SK-N-MC (cell line): ENCODE measurements at regions not wholly inside any gene's neighbourhood (a gene's known extent, or its start where the extent isn't known, plus 50 kb on each side); places are given as distances from the start of the nearest gene placed in this dataset.

Experiments used
- EZH2 ChIP-seq: fragments of 200-600 bp; sonication (generic); IDR thresholded peaks from one replicate; pipeline ENCODE4 v1.6.1; 2017; ENCODE audit warnings: antibody characterized with exemption
- FOXP2 ChIP-seq: optimal IDR thresholded peaks from 2 replicates; pipeline ENCODE3; 2011; ENCODE audit warnings: mild to moderate bottlenecking, moderate library complexity; ENCODE audit not compliant: insufficient read depth; ENCODE audit errors: extremely low read length, control extremely low read depth
- POLR2AphosphoS5 ChIP-seq: IDR thresholded peaks from 2 replicates; pipeline ENCODE4 v1.6.1; 2012; ENCODE audit warnings: mild to moderate bottlenecking, low read depth, low read length, borderline replicate concordance

DNA sequence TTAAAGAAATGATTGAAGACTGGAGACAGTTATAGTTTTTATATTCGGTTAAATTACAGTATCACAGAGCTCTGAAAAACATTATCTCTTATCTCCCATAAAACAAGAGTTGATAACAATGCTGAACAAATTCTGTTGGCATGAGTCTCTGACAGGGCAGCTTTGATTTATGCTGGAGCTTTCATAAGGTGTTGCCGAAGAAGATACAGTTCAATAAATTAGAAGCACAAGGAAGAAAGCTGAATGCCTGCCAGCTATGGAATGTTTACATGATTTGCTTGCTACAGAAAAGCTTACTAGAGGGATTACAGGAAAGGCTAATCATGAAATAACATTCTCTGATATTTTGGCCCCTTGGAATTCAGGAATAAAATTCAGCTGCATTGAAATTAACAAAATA, 431.9 kb upstream of the GJE1 start:
- no peak for TF ChIP-seq POLR2AphosphoS5
- no peak for TF ChIP-seq EZH2
- no peak for TF ChIP-seq FOXP2
